Fibroblast of skin of left quadriceps (primary cell): ENCODE measurements at regions not wholly inside any gene's neighbourhood (a gene's known extent, or its start where the extent isn't known, plus 50 kb on each side); places are given as distances from the start of the nearest gene placed in this dataset.
A peak's percentile ranks its signal among the peaks of the same experiment; 100 is the strongest.

Source experiments
- DNase-seq, 2 experiments: peaks; one replicate each; pipeline ENCODE4 v3.0.0-alpha.2; 2013; ENCODE audit warnings: low read depth in 2 of 2

DNA sequence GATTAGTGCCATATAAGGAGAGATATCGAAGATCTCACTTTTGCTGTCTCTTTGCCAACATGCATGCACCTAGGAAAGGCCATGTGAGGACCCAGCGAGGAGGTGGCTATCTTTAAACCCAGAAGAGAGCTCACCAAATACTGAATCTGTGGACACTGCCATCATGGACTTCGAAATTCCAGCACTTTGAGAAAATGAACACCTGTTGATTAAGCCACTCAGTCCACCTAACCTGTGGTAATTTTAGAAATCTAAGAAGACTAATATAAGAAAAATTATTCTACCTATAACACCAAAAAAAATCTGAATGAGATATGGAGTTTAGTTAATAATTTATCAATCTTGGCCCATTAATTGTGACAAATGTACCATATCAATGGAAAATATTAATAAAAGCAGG, 193.6 kb upstream of the CARD18 start:
- DNase-seq = no peak

DNA sequence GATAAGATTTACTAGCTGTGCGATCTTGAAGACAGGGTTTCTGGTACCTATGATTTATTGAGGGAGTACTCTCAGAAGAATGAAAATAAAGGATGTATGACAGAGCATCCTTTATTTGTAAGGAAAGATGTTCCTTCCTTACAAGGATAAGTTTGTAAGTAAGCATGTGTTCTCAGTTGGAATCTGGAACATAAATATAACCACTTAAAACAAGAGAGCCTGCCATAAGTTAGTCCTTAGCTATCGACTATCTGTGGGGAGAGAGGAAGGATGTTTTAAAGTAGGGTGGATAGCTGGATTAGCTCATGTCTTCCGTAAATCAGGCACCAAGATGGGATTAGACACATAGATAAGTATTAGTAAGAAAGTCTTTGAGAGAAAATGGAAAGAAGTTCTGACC, 192.6 kb upstream of the CARD18 start:
- no peak for DNase-seq

- DNase-seq = no peak
Observed at GRCh38 chr11:105328061-105328460, 188.5 kb upstream of the CARD18 start.

- DNase-seq = no peak
Observed at GRCh38 chr11:105324156-105324555, 184.6 kb upstream of the CARD18 start.

DNA sequence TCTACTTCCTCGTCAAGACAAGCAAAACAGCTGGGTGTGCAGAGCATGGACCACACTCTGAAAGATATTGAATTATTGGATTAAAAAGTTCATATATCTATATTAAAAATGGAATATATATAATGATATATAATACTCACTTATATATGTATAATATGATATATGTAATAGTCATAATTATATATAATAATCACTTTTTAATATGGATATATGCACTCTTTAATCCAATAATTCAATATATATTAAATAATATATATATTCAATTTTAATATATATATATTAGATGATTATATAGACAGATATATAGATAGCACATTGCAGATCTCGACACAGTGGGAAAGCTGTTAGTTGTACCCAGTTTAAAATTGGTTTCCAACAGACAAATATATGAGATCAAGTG, 182.1 kb upstream of the CARD18 start:
- no peak for DNase-seq

DNA sequence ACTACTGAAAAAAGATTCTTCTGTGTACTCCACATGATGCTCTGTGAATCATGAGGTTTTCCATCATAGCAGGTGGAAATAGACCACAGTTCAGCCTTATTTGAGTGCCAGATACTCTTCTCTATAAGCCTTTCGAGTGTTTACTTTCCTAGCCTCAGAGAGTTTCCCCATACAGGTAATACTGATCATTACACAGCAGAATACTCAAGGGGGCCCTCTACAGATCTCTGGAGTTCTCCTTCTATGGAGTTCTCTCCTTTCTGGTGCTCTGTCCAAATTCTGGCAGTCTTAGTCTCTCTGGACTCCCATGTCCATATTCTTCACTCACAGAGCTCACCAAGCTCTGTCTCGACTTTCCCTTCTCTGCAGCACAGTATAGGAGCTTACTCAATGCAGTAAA, 175.7 kb upstream of the CARD18 start:
- no peak for DNase-seq

- no peak for DNase-seq
Observed at GRCh38 chr11:105312266-105312665, 172.7 kb upstream of the CARD18 start.

- no peak for DNase-seq
Observed at GRCh38 chr11:105298630-105299029, 159.1 kb upstream of the CARD18 start.

- no peak for DNase-seq
Observed at GRCh38 chr11:105298174-105298573, 158.6 kb upstream of the CARD18 start.

DNA sequence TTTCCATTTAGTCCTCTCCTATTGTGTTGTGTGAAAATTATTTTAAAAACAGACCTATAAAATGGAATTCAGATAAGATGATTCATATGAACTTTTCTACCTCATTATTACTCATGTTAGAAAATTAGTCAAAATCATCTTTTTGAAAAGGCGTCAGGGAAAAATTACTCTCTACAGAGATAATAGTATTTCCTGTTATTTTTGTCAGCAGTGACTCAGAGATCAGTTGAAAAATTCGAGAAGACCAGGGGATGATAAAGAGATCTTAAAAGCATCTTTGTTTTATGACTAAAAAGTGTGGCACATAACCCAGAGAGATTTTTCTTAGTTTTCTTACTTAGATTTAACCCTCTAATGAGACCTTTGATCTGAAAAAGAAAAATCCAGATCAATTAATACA, 157.9 kb upstream of the CARD18 start:
- DNase-seq = peak; percentile 26 to 27

GRCh38 chr11:105296806-105297205, 157.2 kb upstream of the CARD18 start:
- no peak for DNase-seq

DNA sequence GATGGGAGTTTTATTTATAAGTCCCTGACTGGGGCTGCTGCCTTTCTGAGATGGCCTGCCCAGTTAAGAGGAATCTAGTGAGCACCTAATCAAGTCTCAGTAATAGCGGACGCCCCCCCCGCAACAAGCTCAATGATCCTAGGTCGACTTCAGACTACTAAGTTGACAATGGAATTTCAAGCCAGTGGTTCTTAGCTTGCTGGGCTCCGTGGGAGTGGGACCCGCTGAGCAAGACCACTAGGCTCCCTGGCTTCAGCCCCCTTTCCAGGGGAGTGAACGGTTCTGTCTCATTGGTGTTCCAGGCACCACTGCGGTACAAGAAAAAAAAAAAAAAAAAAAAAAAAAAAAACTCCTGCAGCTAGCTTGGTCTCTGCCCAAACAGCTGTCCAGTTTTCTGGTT, 156.8 kb upstream of the CARD18 start:
- no peak for DNase-seq

- no peak for DNase-seq
Observed at GRCh38 chr11:105282658-105283057, 143.1 kb upstream of the CARD18 start.

DNA sequence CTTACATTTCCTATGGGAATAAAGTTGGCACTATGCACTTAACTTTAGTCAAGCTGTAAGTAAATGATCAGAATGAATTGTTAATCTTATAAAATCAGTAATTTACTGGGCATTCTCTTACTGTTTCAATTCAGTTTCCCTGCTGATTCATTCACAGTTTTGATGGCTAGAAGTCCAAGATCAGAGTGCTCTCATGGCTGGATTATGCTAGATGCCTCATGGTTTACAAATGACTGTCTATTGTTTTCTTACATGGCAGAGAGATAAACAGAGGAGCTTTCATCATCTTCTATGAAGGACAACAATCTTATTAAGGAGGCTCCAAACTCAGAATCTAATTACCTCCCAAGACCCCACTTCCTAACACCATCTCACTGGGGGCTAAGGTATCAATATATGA, 135.1 kb upstream of the CARD18 start:
- no peak for DNase-seq

- no peak for DNase-seq
Observed at GRCh38 chr11:105273660-105274280, 134.2 kb upstream of the CARD18 start.

DNA sequence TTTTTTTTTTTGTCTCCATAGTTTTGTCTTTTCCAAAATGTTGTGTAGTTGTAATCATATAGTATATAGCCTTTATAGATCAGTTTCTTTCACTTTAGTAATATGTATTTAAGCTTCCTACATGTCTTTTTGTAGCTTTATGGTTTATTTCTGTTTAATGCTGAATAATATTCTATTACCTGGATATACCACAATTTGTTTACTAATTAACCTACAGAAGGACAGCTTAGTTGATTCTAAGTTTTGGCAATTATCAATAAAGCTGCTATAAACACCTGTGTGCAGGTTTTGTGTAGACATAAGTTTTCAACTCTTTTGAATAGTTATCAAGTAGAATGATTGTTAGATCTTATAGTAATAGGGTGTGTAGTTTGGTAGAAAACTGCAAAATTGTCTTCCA, 130.3 kb upstream of the CARD18 start:
- no peak for DNase-seq

GRCh38 chr11:105268404-105269062, 129.0 kb upstream of the CARD18 start:
- DNase-seq = no peak

DNA sequence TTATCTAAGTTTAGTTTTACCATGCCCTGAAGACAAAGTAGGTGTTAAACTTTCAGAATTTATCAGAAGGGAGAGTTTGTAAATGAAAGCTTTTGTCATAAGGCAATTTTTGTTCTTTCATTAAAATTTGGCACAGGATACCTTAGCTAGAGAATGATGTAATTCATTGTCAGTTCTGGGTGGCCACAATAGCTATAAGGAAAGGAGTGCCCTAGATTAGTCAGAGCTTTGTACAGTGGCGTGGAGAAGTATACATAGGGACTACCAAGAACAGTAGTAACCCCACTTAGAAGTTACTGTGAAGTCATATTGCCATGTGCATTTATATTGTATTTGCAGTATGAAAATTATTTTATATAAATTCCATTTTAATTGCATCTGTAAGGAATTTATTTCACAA, 126.3 kb upstream of the CARD18 start:
- DNase-seq = peak in 1 of 2 experiments; percentile 14

- no peak for DNase-seq
Observed at GRCh38 chr11:105260976-105261375, 121.4 kb upstream of the CARD18 start.

GRCh38 chr11:105245781-105246315, 106.3 kb upstream of the CARD18 start:
- DNase-seq = peak in 1 of 2 experiments; percentile 9

DNA sequence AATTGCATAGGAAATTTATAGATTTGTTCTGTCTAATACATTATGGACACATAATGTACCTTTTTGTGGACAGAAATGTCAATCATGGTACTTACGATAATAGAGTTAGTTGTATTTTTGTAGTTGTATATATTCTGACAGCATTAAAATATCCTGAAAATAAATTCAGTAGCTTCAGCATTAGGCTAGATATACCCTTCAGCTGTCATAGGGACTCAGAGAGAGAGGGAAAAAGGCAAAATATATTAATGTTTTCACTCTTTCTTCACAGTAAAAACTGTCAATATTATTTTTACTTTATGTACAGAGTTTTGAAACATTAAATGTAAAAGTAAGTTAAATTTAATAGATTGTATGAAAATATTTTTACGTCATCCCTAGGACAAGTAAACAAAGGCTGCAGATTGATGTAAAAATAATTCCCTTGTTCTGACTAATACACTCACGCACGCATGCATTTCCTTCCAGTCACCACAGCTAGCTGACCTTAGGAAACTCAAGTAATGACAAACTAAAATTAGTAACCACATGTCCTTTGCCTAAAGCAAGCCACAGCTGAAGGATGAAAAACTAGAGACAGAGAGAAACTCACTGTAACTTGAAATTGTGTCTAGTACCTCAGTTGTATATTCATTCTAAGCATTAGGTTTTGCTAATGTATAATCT, 104.7 kb upstream of the CARD18 start:
- DNase-seq = peak; percentile 83 to 85

DNA sequence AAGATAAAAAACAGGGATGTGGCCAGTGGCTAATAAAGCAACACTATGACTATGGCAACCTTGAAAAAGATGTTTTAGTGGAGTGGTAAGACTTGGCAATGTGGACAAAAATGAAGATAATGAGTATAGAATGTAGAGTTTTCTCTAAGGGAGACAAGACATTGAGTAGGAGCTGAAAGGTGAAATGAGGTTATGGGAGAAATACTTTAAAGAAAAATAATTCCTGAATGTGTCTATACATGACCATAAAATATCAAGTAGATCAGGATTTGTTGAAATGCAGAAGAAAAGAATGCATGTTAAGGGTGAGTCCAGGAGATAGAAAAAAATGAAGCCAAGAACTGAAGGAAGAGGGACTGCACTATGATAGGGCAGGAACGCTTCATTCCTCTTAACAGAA, 101.6 kb upstream of the CARD18 start:
- peak; percentile 18 to 31 for DNase-seq

GRCh38 chr11:105236664-105237063, 97.1 kb upstream of the CARD18 start:
- peak; percentile 86 to 88 for DNase-seq
